Mesothelial cell of epicardium (in vitro differentiated cells): ENCODE measurements at regions not wholly inside any gene's neighbourhood (a gene's known extent, or its start where the extent isn't known, plus 50 kb on each side); places are given as distances from the start of the nearest gene placed in this dataset.
"Not testable (repeated sequence)": the region's sequence is repeated elsewhere in the genome, so short reads cannot be mapped to it uniquely, and the experiment has no call there.

ENCODE experiments used
- DNase-seq, 2 experiments: peaks; one replicate each; pipeline ENCODE4 v3.0.0; 2021; ENCODE audit warnings: low spot score in 2 of 2; ENCODE audit not compliant: unreplicated experiment in 2 of 2
- H3K27ac Mint-ChIP-seq: 2 replicates; pipeline ENCODE4 v1.8.0; 2021; ENCODE audit warnings: mixed read lengths
- H3K27me3 Mint-ChIP-seq: 2 replicates; pipeline ENCODE4 v1.8.0; 2021; ENCODE audit warnings: low read depth, mixed read lengths
- H3K36me3 Mint-ChIP-seq: 2 replicates; pipeline ENCODE4 v1.8.0; 2021; ENCODE audit warnings: mixed read lengths
- H3K4me1 Mint-ChIP-seq: 2 replicates; pipeline ENCODE4 v1.8.0; 2021; ENCODE audit warnings: mixed read lengths
- H3K4me3 Mint-ChIP-seq: 2 replicates; pipeline ENCODE4 v1.8.0; 2021; ENCODE audit warnings: mild to moderate bottlenecking, moderate library complexity, mixed read lengths
- H3K9me3 Mint-ChIP-seq: 2 replicates; pipeline ENCODE4 v1.8.0; 2021; ENCODE audit warnings: mixed read lengths
- CTCF ChIP-seq: fragments of 200-600 bp; sonication (generic); IDR thresholded peaks from one replicate; pipeline ENCODE4 v1.5.0; 2021; ENCODE audit warnings: antibody characterized with exemption; ENCODE audit not compliant: unreplicated experiment

- H3K4me1 Mint-ChIP-seq = no peaks in the 10 kb centered on the region
- no peak for TF ChIP-seq CTCF
- no peak overlapping the region for H3K27ac Mint-ChIP-seq
- H3K27me3 Mint-ChIP-seq = peaks cover 23% of the 10 kb centered on the region
- H3K36me3 Mint-ChIP-seq = no peaks in the 10 kb centered on the region
- DNase-seq = no peak
- peaks cover 2% of the 10 kb centered on the region for H3K9me3 Mint-ChIP-seq
- no peak overlapping the region for H3K4me3 Mint-ChIP-seq
Observed at GRCh38 chr6:85298553-85298952, 151.3 kb upstream of the NT5E start.

- TF ChIP-seq CTCF = no peak
- no peaks in the 10 kb centered on the region for H3K4me1 Mint-ChIP-seq
- no peak overlapping the region for H3K27ac Mint-ChIP-seq
- H3K36me3 Mint-ChIP-seq = no peaks in the 10 kb centered on the region
- peaks cover 10% of the 10 kb centered on the region for H3K9me3 Mint-ChIP-seq
- H3K27me3 Mint-ChIP-seq = peaks cover 16% of the 10 kb centered on the region
- no peak for DNase-seq
- no peak overlapping the region for H3K4me3 Mint-ChIP-seq
Observed at GRCh38 chr6:85291326-85291725, 158.6 kb upstream of the NT5E start.

GRCh38 chr6:85287654-85288053, 162.2 kb upstream of the NT5E start:
- Mint-ChIP-seq H3K27me3 (no peaks in the 10 kb centered on the region), H3K4me3 (no peak overlapping the region)
- no peak for TF ChIP-seq CTCF

GRCh38 chr6:85287158-85287557, 162.7 kb upstream of the NT5E start:
- no peak for DNase-seq
- Mint-ChIP-seq H3K9me3 (peaks cover 10% of the 10 kb centered on the region), H3K27me3 (no peaks in the 10 kb centered on the region), H3K4me1 (no peaks in the 10 kb centered on the region), H3K36me3 (no peaks in the 10 kb centered on the region), H3K4me3 (no peak overlapping the region), H3K27ac (no peak overlapping the region)
- no peak for TF ChIP-seq CTCF

More at GRCh38 chr6:85287654-85288053, 162.2 kb upstream of the NT5E start:
- no peak for DNase-seq
- H3K36me3 Mint-ChIP-seq = no peaks in the 10 kb centered on the region
- peaks cover 10% of the 10 kb centered on the region for H3K9me3 Mint-ChIP-seq
- H3K4me1 Mint-ChIP-seq = no peaks in the 10 kb centered on the region
- H3K27ac Mint-ChIP-seq = no peak overlapping the region

GRCh38 chr6:85286507-85286906, 163.4 kb upstream of the NT5E start:
- not testable (repeated sequence) for H3K4me1 Mint-ChIP-seq, H3K27ac Mint-ChIP-seq, H3K4me3 Mint-ChIP-seq, H3K36me3 Mint-ChIP-seq, DNase-seq, H3K27me3 Mint-ChIP-seq
- peaks cover 10% of the 10 kb centered on the region for H3K9me3 Mint-ChIP-seq

- H3K9me3 Mint-ChIP-seq = peaks cover 10% of the 10 kb centered on the region
- H3K4me1 Mint-ChIP-seq = no peaks in the 10 kb centered on the region
- no peaks in the 10 kb centered on the region for H3K36me3 Mint-ChIP-seq
- no peak overlapping the region for H3K4me3 Mint-ChIP-seq
- no peak for DNase-seq
- no peaks in the 10 kb centered on the region for H3K27me3 Mint-ChIP-seq
- no peak overlapping the region for H3K27ac Mint-ChIP-seq
- no peak for TF ChIP-seq CTCF
Observed at GRCh38 chr6:85285934-85286333, 163.9 kb upstream of the NT5E start.
